OCI-LY1 (cell line): ENCODE measurements at regions not wholly inside any gene's neighbourhood (a gene's known extent, or its start where the extent isn't known, plus 50 kb on each side); places are given as distances from the start of the nearest gene placed in this dataset.

ENCODE experiments used
- CTCF ChIP-seq: fragments of 200-600 bp; sonication (generic), shearing (Covaris generic); IDR thresholded peaks from 2 replicates; pipeline ENCODE4 v1.5.1; 2017; ENCODE audit warnings: mild to moderate bottlenecking, antibody characterized with exemption, low read length, moderate library complexity, mixed read lengths
- EZH2 ChIP-seq: fragments of 200-600 bp; sonication (generic), shearing (Covaris generic); IDR thresholded peaks from 2 replicates; pipeline ENCODE4 v1.8.0; 2017; ENCODE audit warnings: borderline replicate concordance, mixed run types, mild to moderate bottlenecking, antibody characterized with exemption, low read length, moderate library complexity, mixed read lengths

- TF ChIP-seq CTCF (no peak), EZH2 (no peak)
These were observed 926.4 kb downstream of the IGSF11 start for GRCh38 chr3:118108201-118108600.
